Skeletal muscle satellite cell (primary cell): ENCODE measurements at regions not wholly inside any gene's neighbourhood (a gene's known extent, or its start where the extent isn't known, plus 50 kb on each side); places are given as distances from the start of the nearest gene placed in this dataset.
"Not testable (repeated sequence)": the region's sequence is repeated elsewhere in the genome, so short reads cannot be mapped to it uniquely, and the experiment has no call there.

Source experiments
- H3K27me3 ChIP-seq: 2 replicates; pipeline ENCODE4 v1.7.0; 2013; ENCODE audit warnings: low read length; ENCODE audit not compliant: control insufficient read depth, insufficient read depth
- H3K36me3 ChIP-seq: 2 replicates; pipeline ENCODE4 v1.7.0; 2013; ENCODE audit warnings: mild to moderate bottlenecking, control low read depth, low read length; ENCODE audit not compliant: insufficient read depth
- H3K4me1 ChIP-seq: 2 replicates; pipeline ENCODE4 v1.7.0; 2013; ENCODE audit warnings: low read length; ENCODE audit not compliant: control insufficient read depth, insufficient read depth
- H3K4me2 ChIP-seq: 2 replicates; pipeline ENCODE4 v1.7.0; 2013; ENCODE audit warnings: mild to moderate bottlenecking, low read length
- H3K4me3 ChIP-seq: 2 replicates; pipeline ENCODE4 v1.7.0; 2013; ENCODE audit warnings: low read length
- H3K9ac ChIP-seq: 2 replicates; pipeline ENCODE4 v1.7.0; 2013; ENCODE audit warnings: mild to moderate bottlenecking, low read depth, low read length, moderate library complexity
- H3K9me3 ChIP-seq: replicated peaks from 2 replicates; pipeline ENCODE4 v1.7.0; 2013; ENCODE audit warnings: mild to moderate bottlenecking, control low read depth, low read length

DNA sequence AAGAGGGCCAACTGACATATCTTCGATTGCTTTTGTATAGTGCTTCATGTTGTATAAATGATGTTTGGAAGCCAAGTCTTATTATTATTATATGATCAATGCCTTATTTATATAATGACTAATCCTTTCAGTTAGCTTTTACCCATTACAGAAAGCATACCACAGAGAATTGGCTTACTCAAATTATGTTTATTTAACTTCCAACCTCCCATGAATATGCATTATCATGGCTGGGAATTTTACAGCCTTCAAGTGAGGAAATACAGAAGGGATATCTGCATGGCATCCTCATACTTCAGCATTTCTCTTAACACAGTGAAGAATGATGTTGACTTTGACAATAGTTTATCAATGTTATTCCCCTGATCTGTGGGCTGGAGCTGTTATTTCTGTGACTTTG is 225.9 kb upstream of the GAP43 start:
- Histone ChIP-seq H3K4me2 (peak overlapping the region; percentile 32), H3K27me3 (no peaks in the 10 kb centered on the region), H3K4me3 (no peak overlapping the region), H3K36me3 (no peaks in the 10 kb centered on the region), H3K9ac (no peak overlapping the region), H3K4me1 (peaks cover 33% of the 10 kb centered on the region), H3K9me3 (no peaks in the 10 kb centered on the region)

DNA sequence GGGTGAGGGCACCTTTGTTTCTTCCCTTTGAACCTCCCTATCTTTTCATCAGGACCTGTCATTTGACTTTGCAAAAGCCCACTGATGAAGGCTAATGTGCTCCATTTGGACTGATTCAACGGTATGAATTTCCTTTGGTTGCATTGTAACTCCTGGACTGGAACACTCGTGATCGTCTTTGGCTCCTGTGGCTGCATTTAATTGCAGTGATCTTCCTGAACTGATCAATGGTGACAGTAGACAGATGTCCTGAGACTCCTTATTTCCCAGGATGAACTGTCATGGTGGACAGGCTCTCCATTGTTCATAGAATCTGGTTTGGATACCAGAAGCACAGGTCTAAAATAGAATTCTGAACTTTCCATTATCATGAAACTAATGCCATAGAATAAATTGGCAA is 224.8 kb upstream of the GAP43 start:
- Histone ChIP-seq H3K4me2 (no peak overlapping the region), H3K9me3 (no peaks in the 10 kb centered on the region), H3K36me3 (no peaks in the 10 kb centered on the region), H3K9ac (no peak overlapping the region), H3K4me1 (peaks cover 44% of the 10 kb centered on the region), H3K4me3 (no peak overlapping the region), H3K27me3 (no peaks in the 10 kb centered on the region)

DNA sequence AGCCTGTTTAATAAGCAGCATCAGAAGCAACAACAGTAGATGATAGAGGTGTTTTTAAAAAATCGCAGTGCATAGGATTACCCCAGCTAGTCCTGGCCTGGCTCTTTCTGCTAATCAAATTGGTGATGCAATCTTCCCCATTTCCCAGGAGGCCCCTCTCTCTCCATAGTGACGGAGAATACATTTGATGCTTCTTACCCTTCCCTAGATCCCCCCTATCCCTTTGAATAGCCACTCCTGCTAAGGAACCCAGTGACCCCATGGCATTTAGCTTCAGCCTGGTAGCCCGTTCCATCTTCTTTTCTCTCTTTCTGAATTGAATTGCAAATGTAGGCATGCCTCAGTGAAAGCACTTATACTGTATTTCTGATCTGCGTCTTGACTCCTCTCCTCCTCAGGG is 223.6 kb upstream of the GAP43 start:
- H3K36me3 ChIP-seq, result no peaks in the 10 kb centered on the region
- no peak overlapping the region for H3K4me2 ChIP-seq
- no peak overlapping the region for H3K9ac ChIP-seq
- no peak overlapping the region for H3K4me3 ChIP-seq
- H3K9me3 ChIP-seq, result no peaks in the 10 kb centered on the region
- H3K4me1 ChIP-seq, result peaks cover 45% of the 10 kb centered on the region
- no peaks in the 10 kb centered on the region for H3K27me3 ChIP-seq

DNA sequence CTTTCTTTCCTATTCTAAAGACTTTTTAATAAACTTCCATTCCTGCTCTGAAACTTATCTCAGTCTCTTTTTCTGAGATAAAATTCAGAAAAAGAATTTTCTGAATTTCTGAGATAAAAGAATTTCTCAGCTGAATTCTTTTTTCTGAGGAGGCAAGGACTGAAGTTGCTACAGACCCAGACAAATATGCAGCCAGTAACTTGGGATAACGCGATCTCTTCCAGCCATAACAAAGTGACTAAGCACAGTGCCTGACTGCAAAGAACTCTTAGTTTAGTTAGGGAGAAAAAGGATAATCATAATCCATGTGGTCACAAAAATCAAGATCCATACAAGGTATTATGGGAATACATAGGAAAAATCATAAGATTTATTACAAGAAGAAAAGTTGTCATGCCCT is 222.0 kb upstream of the GAP43 start:
- H3K9ac ChIP-seq, result peak overlapping the region; percentile 65
- H3K4me2 ChIP-seq, result peak overlapping the region; percentile 71
- no peaks in the 10 kb centered on the region for H3K36me3 ChIP-seq
- no peaks in the 10 kb centered on the region for H3K9me3 ChIP-seq
- H3K27me3 ChIP-seq, result no peaks in the 10 kb centered on the region
- H3K4me1 ChIP-seq, result peaks cover 45% of the 10 kb centered on the region
- peak overlapping the region; percentile 39 for H3K4me3 ChIP-seq

DNA sequence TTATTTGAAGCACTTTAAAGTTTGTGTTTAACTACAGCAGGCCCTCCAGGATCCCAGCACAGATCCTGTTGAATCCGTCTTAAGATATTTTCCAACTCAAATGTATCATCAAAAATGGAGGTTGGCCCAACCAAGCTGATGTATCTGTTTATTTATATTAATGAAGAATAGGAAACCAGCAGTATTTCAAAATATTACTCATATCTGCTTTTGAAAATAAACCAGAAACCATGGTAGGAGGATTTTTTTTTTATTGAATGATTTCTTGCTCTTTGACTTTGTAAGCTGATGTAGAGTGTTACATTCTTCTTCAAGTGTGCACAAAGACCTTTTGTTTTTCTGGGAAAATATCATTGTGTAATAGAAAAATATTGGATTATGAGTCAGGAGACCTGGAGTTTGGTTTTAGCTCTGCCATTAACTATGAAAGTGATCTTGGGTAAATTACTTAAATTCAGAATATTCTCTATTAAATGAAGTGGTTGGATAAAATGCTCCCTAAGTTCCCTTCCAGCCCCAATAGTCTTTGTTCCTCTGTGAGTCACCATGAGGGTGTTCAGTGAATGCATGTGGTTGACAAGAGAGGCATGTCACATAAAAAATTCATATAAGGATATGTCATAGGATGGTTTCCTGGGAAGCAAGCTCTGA is 221.3 kb upstream of the GAP43 start:
- Histone ChIP-seq H3K4me2 (peak overlapping the region; percentile 71), H3K4me1 (peaks cover 41% of the 10 kb centered on the region), H3K9ac (peak overlapping the region; percentile 65), H3K36me3 (no peaks in the 10 kb centered on the region), H3K27me3 (no peaks in the 10 kb centered on the region), H3K9me3 (no peaks in the 10 kb centered on the region), H3K4me3 (peak overlapping the region; percentile 39)

DNA sequence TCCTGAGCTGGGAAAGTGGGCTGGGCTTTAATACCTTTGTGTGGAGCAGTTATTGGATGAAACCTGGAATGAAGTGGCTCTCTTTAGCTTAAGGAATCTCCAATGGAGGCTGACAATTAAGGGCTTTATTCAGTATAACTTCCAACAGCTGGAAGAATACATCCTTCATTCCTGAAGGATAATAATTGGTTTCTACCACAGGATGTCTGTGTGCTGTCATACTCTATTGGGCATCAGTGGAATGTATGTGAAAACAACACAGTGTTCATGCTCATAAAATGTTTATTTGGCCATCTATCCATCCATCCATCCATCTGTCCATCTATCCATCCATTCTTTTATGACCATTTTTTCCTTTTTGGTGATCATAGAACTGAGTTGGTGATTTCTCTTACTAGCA is 220.7 kb upstream of the GAP43 start:
- Histone ChIP-seq H3K36me3 (no peaks in the 10 kb centered on the region), H3K4me2 (peak overlapping the region; percentile 36), H3K4me1 (peaks cover 34% of the 10 kb centered on the region), H3K4me3 (no peak overlapping the region), H3K9me3 (no peaks in the 10 kb centered on the region), H3K9ac (peak overlapping the region; percentile 65), H3K27me3 (no peaks in the 10 kb centered on the region)

DNA sequence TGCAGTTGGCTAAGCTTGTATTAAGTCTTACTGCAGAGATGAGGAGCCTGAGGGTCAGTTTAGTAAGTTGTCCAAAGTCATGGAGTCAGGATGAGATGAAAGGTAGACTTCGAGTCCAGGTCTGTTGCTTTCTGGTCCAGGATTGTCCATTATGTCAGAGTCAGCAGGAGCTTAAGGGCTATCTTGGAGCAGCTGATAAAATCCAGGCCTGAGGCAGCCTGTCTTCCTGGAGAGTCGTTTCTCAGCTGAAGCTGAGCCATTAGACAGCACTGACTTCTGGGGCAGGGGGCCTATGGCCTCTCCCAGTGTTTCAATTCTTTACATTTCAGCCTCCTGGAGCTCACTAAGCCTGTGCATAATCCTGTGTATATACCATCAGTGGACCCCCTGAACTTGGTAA is 219.5 kb upstream of the GAP43 start:
- no peak overlapping the region for H3K4me3 ChIP-seq
- H3K27me3 ChIP-seq, result no peaks in the 10 kb centered on the region
- H3K36me3 ChIP-seq, result no peaks in the 10 kb centered on the region
- H3K9me3 ChIP-seq, result no peaks in the 10 kb centered on the region
- no peak overlapping the region for H3K9ac ChIP-seq
- peaks cover 32% of the 10 kb centered on the region for H3K4me1 ChIP-seq
- H3K4me2 ChIP-seq, result no peak overlapping the region

DNA sequence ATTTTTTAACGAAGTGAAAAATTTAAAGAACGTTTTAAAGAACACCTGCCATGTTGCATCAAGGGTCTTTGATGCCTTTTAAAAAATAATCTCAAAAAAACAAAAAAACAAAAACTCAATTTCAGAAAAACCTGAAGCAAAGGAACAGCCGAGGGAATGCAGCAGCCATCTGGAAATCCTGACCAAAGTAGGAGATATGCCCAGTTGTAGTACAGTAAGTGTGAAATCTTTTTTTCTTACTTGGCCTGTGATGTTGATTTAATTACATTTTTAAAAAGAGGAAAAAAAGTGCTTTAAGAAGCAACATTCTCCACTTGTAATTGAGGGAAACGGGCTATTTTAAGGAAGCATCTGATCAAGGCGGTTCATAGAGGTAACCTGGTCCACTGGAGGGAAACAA is 213.7 kb upstream of the GAP43 start:
- no peaks in the 10 kb centered on the region for H3K36me3 ChIP-seq
- H3K9ac ChIP-seq, result no peak overlapping the region
- H3K27me3 ChIP-seq, result no peaks in the 10 kb centered on the region
- no peaks in the 10 kb centered on the region for H3K4me1 ChIP-seq
- H3K4me3 ChIP-seq, result no peak overlapping the region
- no peaks in the 10 kb centered on the region for H3K9me3 ChIP-seq
- no peak overlapping the region for H3K4me2 ChIP-seq

DNA sequence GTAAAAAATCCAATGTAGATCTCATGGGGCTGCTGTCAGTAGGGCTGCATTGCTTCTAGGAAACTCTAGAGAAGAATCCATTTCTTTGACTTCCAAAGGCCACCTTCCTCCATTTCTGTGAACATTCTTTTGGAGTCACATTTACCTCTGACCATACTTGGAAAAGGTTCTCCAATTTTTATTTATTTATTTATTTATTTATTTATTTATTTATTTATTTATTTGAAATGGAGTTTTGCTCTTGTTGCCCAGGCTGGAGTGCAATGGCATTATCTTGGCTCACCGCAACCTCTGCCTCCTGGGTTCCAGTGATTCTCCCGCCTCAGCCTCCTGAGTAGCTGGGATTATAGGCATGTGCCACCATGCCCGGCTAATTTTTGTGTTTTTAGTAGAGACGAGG is 208.7 kb upstream of the GAP43 start:
- not testable (repeated sequence) for H3K4me3 ChIP-seq, H3K9ac ChIP-seq, H3K36me3 ChIP-seq

DNA sequence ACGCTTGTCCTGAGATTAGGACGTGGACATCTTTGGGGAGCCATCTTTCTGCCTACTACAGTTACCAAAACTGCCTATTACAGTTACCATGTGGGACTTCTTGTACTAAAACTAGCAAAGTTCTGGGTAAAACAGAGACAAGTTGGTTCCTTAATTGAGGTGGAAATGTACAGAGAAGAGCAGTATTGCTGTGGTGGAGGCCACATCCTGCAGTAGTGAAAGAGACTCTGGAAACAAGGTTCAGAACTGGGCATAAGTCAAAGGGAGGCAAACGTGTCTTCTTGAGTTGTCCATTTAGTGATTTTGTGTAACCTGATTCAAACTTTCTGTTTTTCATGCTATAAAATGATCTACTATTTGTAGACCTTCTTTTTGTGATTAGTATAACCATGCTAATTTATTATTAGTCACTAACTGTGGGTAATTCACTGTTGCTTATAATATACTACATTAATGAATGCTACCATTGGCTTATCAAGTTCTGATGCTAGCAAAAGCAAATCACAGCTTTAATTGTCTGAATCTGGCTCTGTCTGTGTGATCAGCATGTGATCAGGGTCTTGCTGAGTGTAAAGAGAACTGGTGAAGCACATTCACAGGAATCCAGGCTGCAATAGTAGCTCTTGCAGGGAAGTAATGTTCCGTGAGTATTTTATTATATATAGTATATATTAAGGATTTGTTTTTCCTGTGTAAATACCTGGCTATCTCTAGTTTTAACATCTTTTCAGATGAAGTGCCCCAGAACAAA is 207.9 kb upstream of the GAP43 start:
- no peaks in the 10 kb centered on the region for H3K27me3 ChIP-seq
- no peaks in the 10 kb centered on the region for H3K4me1 ChIP-seq
- H3K4me3 ChIP-seq, result no peak overlapping the region
- no peak overlapping the region for H3K9ac ChIP-seq
- no peaks in the 10 kb centered on the region for H3K9me3 ChIP-seq
- H3K4me2 ChIP-seq, result no peak overlapping the region
- H3K36me3 ChIP-seq, result no peaks in the 10 kb centered on the region

More for the DNA sequence above, 208.7 kb upstream of the GAP43 start:
- H3K27me3 ChIP-seq, H3K9me3 ChIP-seq, H3K4me2 ChIP-seq, H3K4me1 ChIP-seq: not testable (repeated sequence)

DNA sequence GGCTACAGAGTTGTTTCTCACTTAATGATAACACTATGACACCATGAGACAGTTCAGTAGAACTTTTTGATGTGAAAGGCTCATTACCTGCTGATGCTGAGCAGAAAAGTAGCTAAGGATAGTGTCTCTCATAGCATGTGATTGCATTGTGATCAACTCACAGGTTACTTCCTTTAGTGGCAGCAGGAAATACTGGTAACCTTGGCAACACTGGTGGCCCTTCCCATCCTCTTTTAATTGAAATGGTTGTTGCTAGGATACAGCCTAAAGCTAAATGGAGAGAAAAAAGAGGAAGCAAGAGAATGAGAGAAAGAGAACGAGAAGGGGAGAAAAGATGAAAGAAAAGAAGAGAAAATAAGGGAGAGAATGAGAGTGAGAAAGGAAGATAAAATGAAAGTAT is 204.7 kb upstream of the GAP43 start:
- no peaks in the 10 kb centered on the region for H3K27me3 ChIP-seq
- H3K4me1 ChIP-seq, result no peaks in the 10 kb centered on the region
- H3K9ac ChIP-seq, result no peak overlapping the region
- H3K9me3 ChIP-seq, result no peaks in the 10 kb centered on the region
- no peaks in the 10 kb centered on the region for H3K36me3 ChIP-seq
- no peak overlapping the region for H3K4me2 ChIP-seq
- no peak overlapping the region for H3K4me3 ChIP-seq

DNA sequence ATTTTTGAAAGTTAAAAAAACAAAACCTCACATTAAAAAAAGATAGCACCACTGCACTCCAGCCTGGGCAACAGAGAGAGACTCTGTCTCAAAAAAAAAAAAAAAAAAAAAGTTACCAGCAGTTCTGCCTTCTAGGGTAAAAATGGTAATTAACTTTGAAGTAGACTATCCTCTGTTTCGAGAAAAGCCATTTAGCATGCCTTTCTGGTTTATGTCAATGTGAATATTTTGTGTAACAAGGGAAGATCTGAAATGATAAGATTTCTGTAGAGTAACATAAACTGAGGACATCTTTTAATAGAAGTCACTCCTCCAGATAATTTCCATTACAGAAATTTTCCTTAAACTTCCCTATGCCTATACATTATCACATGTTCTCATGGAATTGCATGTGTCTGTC is 203.2 kb upstream of the GAP43 start:
- H3K4me1 ChIP-seq, result no peaks in the 10 kb centered on the region
- H3K4me3 ChIP-seq, result no peak overlapping the region
- no peaks in the 10 kb centered on the region for H3K36me3 ChIP-seq
- H3K4me2 ChIP-seq, result no peak overlapping the region
- no peaks in the 10 kb centered on the region for H3K9me3 ChIP-seq
- H3K27me3 ChIP-seq, result no peaks in the 10 kb centered on the region
- H3K9ac ChIP-seq, result no peak overlapping the region
